ENCODE measurements at regions not wholly inside any gene's neighbourhood (a gene's known extent, or its start where the extent isn't known, plus 50 kb on each side); places are given as distances from the start of the nearest gene placed in this dataset.
"Not testable (repeated sequence)": the region's sequence is repeated elsewhere in the genome, so short reads cannot be mapped to it uniquely, and the experiment has no call there.

DNA sequence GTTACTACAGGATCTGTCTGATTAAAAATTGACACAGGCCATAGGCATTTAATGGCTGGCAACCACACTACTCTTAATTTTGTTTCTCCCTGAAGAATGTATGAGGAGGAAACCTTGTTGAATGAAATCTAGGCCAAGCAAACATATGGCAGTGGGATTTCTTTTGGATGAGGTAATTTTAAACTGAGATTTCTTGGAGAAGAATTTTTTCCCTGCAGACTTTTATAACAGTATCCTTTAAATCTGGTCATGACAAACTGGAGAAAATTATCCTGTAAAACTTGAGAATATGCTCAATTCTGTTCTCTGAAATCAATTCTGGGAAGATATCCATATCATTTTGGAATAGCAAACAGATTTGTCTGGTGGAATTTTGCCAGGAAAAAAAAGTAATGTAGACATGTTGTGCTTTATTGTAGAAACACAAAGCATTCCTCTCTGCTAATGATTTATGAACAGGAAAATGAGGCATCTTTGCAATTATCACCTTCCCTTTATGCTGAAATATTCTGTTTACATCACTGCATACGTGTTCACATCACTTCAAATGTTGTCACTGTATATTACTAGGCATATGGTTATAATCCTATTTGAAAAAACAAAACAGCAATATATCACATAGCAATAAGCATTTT is 108.3 kb upstream of the ARSJ start:
- DNase-seq: no peak

DNA sequence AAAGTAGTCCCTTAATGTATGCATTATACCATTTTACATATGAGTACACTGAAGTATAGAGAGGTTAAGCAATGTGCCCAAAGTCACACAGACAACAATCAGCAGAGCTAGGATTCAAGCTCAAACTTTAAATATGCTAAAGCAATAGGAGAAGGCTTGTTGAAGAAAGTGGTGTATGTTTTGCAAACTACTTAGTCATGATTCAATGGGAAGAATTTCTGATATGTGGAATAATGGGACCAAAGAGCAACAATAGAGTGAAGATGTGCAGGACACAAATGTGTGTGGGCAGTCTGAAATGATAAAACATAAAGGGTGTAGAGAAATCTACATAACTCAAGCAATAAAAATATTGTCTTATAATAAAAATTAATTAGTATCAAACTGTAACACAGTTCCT is 109.0 kb upstream of the ARSJ start:
- no peak for DNase-seq

DNA sequence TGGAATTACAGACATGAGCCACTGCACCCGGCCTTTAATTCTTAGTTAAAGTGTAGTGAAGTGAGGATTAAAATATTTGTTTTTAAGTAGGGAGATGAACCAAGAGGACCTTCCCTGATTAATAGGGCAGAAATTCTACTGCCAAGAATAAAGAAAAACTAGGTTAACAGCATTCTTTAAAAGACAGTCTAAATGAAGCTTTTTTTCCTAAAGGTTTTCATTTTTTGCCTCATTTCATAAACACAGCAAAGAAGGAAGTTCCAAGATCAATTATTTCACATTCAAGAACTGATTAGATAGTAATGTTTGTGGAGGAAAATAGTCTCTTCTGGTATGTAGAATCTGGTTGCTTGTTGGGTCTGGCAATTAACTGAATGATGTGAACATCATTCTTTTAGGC is 112.1 kb upstream of the ARSJ start:
- DNase-seq: no peak

DNA sequence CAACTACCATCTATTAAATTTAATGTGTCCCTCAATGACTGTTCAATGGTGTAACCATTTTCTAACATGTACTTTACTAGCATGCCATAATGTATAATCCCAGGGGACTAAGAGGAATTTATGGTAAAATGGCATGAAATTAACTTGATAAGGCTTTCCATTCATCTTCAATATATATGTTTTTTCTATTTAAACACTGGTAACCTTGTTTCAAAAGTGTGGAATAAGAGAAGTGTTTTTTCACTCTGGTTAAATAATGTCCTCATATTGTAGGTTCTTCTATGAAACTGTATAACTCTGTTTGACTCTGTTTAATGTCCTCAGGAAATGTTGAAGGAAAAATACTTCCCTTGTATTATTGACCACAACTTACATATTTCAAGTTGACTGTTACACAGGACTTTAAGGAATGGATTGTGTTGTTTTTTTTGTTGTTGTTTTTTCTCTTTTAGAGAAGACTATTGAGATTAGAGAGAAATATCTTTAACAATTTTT is 113.8 kb upstream of the ARSJ start:
- no peak for DNase-seq

DNA sequence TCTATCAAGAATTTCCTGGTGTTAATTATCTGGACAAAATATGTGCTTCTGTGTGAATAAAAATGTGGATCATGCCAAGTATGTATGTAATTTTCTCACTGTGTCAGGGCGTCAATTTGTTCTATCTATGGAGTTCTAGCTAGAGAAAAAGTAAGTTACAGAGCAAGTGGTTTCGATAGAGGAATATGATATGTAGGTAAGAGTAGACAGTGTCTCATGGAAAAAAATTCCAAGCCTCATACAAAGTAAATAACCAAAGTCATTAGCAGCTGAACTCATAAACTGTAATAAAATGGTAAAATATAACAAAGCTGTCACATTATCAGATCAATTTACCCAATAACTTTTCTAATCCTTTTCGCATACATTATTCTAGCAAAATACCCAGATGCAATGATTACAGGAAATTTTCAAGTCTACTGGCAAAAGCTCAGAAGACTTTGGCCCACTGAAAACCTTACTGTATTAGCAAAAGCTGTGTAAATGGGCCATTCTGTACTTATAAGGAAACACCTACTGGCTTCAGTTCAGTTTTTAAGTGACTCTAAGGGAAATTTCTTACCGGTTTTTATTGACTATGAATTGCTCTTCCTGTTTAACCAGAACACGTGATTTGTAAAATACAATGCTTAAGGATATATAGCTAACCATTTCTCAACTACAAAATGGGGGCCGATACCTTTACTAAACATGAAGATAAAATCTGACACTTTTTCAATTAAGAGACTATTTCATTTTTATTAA is 121.0 kb upstream of the ARSJ start:
- DNase-seq: no peak

DNA sequence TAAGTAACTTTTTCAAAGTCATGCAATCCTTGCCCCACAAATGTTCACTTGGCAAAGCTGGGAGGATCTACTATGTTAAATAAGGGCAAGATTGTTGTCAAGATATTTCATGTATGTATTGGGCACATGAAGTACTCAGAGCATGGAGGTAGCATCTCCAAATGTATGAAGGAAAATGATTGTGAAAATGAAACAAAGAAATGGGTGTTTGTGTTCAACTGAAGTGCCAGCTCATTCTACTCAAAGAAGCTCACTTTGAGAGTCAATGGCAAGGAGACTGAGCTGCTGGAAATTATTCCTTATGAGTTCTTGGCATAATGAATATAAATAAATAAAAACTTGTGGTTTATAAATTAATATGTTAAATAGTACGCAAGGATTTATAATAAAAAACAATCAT is 124.5 kb upstream of the ARSJ start:
- DNase-seq: no peak

DNA sequence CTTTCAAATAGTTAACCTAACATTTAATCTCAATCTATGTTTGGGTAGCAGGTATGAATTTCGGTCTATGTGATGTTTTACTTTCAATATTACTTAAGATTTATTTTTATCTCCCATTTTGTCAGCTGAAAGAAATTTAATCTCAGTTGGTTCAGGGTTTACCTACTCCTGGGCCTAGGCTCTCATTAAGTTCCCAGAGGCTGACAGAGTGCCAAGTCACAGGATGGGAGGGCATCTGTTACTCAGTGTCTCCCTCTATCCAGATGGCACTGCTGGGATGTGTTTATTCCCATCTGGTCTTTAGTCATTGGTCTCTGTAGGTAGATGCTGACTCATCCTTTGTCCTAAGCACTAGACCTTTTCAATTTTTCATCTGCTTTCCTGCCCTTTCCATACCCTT is 129.4 kb upstream of the ARSJ start:
- no peak for DNase-seq

DNA sequence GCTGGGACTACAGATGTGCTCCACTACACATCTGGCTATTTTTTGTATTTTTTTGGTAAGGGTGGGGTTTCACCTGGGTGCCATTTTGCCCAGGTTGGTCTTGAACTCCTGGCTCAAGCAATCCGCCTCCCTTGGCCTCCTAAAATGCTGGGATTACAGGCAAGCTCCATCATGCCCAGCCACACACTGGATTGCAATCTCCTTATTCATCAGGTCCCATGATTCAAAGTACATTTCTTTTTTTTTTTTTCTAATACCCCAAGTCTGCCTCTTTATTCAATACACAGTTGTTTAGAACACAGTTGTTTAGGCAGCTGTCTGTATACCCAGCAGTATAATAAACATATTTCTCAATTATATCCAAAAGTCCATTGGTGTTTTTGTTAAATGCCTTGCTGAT is 130.3 kb upstream of the ARSJ start:
- no peak for DNase-seq

DNA sequence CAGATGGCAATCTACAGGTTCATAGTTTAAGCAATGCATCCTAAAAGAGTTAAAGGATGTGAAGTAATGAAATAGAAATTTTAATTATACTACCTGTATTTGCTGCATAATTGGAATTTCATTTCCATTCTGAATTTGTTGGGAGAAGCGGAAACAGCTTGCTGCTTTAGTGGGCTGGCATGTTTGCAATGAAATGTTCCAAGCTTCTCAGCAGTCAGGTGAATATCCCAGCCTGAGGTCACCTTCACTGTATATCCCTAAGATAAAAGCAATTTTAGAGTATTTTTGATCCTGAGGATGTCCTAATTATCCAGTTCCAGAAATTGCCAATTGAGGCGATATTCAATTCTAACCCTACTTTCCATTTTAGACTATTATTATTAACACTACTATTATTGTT is 136.1 kb upstream of the ARSJ start:
- DNase-seq: no peak

DNA sequence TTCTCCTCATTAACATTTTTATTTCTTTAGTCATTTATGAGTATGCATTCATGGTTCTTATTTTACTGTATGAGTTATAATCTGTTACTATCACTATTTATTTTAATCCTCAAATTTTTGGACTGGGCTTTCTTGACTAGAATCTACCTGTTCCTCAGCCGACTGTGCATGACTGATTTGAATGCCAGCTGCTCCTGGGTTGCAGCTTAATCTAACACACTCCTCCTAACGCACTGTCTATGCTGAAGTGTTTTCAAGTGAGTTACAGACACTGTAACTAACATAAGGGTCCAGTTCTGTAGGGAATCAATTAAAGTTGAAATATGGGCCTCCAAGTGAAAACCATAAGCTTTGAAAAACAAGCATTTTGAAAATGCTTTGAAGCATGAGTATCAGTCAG is 137.4 kb upstream of the ARSJ start:
- DNase-seq: no peak

DNA sequence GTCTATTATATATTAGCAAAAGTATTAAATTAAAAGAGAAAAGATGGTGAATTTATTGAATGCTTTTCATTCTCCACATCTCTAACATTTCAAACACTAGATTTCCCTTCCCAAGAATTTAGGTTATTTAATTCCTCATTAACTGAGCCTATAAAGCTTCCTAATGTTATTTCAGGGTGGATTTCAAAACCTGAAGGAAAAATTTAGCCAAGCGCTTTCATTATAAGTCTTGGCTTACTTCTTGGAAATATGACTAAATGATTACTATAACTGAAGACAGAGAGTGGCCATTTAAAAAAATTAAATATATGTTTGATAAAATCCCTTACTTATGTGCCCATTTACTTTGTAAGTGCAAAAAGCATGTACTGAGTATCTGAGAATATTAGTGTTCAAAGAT is 141.8 kb upstream of the ARSJ start:
- no peak for DNase-seq

DNA sequence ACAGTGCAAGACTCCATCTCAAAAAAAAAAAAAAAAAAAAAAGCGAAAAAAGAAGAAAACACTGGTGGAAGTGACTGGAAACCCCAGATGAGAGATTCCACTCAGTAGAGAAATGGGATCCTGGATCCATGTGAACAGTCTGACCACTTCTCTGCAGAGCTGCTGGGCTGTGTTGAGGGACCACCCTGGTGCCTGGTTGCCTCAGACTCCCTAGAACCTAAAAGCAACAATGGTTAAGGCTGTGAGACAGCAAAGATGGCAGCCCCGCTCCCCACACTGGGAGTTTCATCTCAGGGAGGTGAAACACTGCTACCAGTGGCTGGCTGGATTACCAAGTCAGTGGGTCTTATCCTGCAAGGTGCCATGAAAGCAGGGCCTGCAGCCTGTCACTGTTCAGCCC is 152.8 kb upstream of the ARSJ start:
- no peak for DNase-seq

DNA sequence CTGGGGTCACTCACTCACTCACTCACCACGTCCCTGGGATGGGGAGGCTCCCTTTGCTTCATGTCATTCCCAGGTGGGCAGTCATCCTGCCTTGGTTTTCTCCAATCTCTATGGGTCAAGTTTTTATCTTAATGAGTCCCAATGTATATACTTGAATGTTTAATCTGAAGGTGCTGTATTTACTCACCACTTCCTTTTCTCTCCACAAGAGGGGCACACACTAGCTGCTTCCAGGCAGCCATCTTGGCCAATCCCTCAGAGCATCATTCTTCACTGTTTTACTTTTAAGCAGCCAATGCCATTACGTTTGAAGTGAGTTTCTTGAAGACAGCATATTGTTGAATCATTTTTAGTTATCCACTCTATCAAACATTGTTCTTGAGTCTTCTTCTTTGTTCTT is 153.4 kb upstream of the ARSJ start:
- no peak for DNase-seq

DNA sequence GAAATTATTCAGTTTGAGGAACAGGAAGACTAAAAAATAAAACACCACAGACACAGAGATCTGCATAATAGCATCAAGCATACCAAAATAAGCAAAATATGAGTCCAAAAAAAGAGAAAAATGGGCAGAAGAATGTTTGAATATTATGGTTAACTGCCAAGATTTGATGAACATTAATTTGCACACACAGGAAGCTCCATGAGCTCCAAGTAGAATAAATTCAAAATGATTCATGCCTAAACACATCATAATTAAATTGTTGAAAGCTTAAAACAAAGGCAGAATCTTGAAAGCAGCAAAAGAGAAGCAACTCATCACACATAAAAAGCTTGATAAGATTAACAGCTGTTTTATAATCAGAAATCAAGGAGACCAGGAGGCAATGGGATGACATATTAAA is 156.6 kb upstream of the ARSJ start:
- no peak for DNase-seq

DNA sequence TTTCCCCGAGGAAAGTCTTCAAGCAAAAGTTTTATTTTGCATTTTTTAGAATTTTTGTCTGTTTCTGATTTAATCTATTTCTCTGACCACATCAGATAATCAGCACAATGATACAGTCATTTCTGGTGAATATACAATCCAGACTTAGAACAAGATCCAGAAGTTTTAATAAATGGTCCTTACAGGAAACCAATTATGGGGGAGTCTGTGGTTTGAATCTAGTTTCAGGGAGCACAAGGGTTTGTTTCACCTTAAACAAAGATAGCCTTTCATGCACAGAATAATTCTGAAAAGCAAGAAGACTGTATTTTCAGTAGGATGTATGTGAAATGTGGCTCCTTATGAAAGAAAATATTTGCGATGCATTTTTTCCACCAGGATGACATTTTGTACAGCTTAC is 158.5 kb upstream of the ARSJ start:
- no peak for DNase-seq

DNA sequence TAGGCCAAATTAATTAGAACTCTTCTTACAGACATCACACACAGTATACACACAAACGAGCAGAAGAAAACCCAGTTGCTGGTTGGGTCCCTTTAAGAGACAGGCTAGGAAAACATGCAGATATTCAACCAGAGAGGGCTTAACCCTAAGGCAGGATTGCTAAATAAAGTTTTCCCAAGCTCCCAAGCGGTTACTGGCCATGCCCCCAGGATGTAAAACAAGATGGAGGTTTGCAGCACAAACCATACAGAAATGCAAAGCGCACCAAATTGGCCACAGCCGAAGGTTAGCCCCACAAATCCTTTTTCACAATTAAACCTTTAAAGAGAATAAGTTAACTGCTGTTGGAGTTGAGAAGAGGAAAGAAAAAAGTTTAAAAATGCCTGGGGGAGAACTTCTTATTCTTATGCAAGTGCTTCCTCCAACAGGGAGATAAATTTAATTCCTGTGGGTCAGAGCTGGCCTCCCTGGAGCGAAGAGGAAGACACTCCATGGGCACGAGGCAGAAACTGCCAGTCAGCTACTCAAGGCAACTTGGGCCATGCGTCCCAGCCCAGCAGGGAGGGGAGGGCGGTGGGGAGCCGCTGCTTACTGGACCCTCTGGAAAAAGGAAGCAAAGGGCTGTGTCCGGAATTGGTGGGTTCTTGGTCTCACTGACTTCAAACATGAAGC is 167.6 kb upstream of the ARSJ start:
- DNase-seq: peak in 1 of 56 donors; percentile 1

DNA sequence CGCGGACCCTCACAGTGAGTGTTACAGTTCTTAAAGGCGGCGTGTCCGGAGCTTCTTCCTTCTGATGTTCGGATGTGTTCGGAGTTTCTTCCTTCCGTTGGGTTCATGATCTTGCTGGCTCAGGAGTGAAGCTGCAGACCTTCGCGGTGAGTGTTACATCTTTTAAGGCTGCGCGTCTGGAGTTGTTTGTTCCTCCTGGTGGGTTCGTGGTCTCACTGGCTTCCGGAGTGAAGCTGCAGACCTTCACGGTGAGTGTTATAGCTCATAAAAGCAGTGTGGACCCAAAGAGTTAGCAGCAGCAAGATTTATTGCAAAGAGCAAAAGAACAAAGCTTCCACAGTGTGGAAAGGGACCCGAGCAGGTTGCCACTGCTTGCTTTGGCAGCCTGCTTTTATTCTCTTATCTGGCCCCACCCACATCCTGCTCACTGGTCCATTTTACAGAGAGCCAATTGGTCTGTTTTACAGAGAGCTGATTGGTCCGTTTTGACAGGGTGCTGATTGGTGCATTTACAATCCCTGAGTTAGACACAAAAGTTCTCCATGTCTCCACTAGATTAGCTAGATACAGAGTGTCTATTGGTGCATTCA is 168.3 kb upstream of the ARSJ start:
- not testable (repeated sequence) for DNase-seq

DNA sequence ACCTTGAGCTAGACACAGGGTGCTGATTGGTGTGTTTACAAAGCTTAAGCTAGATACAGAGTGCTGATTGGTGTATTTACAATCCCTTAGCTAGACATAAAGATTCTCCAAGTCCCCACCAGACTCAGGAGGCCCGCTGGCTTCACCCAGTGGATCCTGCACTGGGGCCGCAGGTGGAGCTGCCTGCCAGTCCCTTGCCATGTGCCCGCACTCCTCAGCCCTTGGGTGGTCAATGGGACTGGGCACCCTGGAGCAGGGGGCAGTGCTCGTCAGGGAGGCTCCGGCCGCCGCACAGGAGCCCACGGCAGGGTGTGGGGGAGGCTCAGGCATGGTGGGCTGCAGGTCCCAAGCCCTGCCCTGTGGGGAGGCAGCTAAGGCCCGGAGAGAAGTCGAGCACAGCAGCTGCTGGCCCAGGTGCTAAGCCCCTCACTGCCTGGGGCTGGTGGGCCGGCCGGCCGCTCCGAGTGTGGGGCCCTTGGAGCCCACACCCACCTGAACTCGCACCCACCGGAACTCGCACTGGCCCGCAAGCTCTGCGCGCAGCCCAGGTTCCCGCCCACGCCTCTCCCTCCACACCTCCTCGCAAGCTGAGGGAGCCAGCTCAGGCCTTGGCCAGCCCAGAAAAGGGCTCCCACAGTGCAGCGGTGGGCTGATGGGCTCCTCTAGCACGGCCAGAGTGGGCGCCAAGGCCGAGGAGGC is 169.1 kb upstream of the ARSJ start:
- not testable (repeated sequence) for DNase-seq

DNA sequence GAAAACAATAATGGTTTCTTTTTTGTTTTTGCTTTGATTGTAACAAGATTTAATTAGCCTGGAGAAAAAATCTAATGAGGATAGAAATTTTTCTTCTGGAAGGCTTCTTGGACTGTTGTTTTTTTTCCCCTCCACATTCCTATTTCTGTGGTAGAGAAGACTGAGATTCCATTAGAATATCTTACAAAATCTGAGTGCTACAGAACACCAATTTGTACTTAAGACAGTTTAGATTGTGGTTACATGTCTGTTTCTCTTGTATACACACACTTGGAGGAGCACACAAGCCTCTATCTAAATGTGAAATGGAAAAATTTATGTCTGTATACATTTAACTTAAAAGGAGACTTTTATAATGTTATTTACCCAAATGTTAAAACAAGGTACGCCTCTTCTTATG is 176.9 kb upstream of the ARSJ start:
- no peak for DNase-seq

DNA sequence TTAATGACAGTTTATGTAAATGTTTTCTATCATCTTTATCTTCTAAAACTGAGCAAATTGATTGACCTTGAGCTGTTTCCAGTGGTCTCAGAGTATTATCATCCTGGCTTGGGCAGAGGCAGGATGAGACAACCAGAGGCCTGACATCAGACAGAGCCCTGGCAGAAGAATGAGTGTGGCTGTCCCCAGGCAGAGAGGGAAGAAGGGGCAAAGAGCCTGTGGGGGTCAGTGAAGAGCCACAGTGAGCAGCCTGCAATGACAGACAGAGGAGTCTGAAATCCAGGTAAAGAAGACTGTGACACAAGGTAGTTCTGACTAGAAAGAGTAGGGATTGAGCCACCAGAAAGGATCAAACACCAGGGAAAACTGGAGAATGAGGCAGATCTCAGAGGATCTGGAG is 182.4 kb upstream of the ARSJ start:
- DNase-seq: no peak

DNA sequence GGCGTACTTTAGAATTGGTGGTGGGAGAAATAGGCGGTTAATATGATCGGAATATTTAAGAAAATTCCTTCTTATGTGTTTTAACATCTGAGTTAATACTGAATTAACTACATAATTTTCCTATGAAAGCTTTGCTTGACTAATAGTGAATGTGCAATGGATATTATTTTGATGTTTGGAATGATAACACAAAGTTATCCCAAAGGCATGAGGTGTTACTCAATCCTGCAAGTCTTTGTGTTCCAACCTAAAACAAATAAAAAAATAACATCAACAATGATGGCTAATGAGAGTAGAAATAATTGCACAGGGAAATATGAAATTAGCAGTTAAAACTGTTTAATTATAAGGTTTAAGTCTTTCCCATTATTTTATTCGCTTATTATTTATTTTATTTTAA is 183.6 kb upstream of the ARSJ start:
- DNase-seq: no peak

DNA sequence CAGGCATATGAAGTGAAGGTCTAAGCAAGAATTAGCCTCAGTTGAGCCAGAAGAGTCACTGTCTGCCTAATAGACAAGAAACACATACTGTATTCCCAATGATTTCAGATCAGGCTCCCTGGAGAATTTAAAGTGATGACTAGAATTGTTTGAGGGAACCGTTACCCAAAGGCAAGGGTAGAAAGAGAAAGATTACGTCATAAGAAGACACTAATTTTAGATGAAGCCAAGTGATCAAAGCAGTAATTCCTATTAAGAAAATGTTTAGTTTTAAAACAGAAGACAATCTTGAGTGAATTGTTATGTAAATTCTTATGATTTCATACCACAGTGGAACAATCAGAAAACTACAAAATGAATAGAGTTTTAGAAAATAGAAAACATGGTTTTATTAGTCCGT is 194.5 kb upstream of the ARSJ start:
- DNase-seq: no peak

Data from amygdala (tissue), 56 donors.